ENCODE measurements at regions not wholly inside any gene's neighbourhood (a gene's known extent, or its start where the extent isn't known, plus 50 kb on each side); places are given as distances from the start of the nearest gene placed in this dataset.

DNA sequence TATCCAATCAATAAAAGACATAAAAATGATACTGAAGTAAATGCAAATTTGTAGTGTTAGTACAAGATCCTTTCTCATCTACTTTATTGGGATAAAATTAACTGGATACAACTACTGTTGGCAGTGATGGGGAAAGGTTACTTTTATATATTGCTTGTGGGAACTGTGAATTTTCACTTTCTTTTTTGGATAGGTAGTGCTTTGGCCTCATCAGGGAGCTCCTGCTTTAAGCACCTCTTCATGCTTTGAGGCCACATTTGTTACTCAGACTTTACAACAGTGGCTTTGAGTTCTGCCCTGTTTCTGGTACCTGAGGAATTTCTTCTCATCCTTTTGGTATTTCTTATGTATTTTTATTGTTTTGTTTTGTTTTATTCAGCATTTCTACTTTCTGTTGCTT lies 134.7 kb upstream of the XIST start:
- TF ChIP-seq, protein P1, sequence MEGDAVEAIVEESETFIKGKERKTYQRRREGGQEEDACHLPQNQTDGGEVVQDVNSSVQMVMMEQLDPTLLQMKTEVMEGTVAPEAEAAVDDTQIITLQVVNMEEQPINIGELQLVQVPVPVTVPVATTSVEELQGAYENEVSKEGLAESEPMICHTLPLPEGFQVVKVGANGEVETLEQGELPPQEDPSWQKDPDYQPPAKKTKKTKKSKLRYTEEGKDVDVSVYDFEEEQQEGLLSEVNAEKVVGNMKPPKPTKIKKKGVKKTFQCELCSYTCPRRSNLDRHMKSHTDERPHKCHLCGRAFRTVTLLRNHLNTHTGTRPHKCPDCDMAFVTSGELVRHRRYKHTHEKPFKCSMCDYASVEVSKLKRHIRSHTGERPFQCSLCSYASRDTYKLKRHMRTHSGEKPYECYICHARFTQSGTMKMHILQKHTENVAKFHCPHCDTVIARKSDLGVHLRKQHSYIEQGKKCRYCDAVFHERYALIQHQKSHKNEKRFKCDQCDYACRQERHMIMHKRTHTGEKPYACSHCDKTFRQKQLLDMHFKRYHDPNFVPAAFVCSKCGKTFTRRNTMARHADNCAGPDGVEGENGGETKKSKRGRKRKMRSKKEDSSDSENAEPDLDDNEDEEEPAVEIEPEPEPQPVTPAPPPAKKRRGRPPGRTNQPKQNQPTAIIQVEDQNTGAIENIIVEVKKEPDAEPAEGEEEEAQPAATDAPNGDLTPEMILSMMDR (IDR thresholded peaks at IDR 0.05), result no peak
- no peak for TF ChIP-seq EP300 (IDR thresholded peaks at IDR 0.05)
- TF ChIP-seq POLR2AphosphoS5 (IDR thresholded peaks at IDR 0.05), result no peak
- TF ChIP-seq POLR2A (IDR thresholded peaks at IDR 0.05), result no peak
